ENCODE measurements at regions not wholly inside any gene's neighbourhood (a gene's known extent, or its start where the extent isn't known, plus 50 kb on each side); places are given as distances from the start of the nearest gene placed in this dataset.

DNA sequence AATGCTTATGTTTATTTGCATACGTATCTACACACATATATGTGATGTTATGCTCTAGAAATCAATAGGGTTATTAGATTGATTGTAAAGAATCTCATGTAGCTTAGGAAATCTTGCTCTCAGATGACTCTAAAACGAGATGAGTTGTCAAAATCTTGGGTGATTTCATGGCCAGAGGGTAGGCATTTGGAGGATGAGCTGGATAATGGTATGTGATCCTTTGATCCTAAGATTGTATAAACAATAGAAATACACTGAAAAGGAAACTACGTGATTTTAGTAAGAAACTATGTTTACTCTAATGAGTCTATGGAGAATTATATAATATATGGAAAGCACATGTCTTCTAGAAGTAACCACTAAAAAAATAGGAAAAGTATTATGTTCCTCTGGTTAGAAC lies 676.6 kb downstream of the NSUN3 start:
- Mint-ChIP-seq H3K27ac (no peak overlapping the region), H3K36me3 (no peaks in the 10 kb centered on the region), H3K9me3 (peaks cover 0 to 11% (median 3%) of the 10 kb centered on the region in 7 donors), H3K4me3 (no peak overlapping the region), H3K4me1 (no peaks in the 10 kb centered on the region), H3K27me3 (ENCODE audit: low read depth in 3 of 3) (no peaks in the 10 kb centered on the region)
- Histone ChIP-seq H3K27ac (ENCODE audit: low read depth in 1 of 2, low read length in 2 of 2) (no peak overlapping the region), H3K4me1 (ENCODE audit: control insufficient read depth in 1 of 2, insufficient read depth in 2 of 2, low read length in 2 of 2) (no peaks in the 10 kb centered on the region), H3K9ac (ENCODE audit: insufficient read depth, low read length, poor library complexity, severe bottlenecking) (no peak overlapping the region), H3K79me2 (ENCODE audit: insufficient read depth, low read length) (no peaks in the 10 kb centered on the region), H3K9me3 (replicated peaks in 1 of 2; ENCODE audit: control insufficient read depth in 1 of 2, insufficient read depth in 1 of 2, low read length in 2 of 2) (no peaks in the 10 kb centered on the region), H2AFZ (ENCODE audit: insufficient read depth, low read depth, low read length, poor library complexity, severe bottlenecking) (no peak overlapping the region), H4K20me1 (ENCODE audit: insufficient read depth, low read length) (no peaks in the 10 kb centered on the region), H3K36me3 (replicated peaks in 1 of 2; ENCODE audit: control insufficient read depth in 1 of 2, insufficient read depth in 2 of 2, low read length in 2 of 2) (no peaks in the 10 kb centered on the region), H3K4me2 (replicated peaks; ENCODE audit: extremely low read depth, low read length, poor library complexity, severe bottlenecking) (no peak overlapping the region), H3K27me3 (ENCODE audit: control insufficient read depth in 2 of 2, insufficient read depth in 2 of 2, low read length in 2 of 2) (no peaks in the 10 kb centered on the region), H3K4me3 (replicated peaks in 1 of 3; ENCODE audit: low read depth in 2 of 3, low read length in 3 of 3) (no peak overlapping the region)
- no peak for DNase-seq
- TF ChIP-seq, protein P1, sequence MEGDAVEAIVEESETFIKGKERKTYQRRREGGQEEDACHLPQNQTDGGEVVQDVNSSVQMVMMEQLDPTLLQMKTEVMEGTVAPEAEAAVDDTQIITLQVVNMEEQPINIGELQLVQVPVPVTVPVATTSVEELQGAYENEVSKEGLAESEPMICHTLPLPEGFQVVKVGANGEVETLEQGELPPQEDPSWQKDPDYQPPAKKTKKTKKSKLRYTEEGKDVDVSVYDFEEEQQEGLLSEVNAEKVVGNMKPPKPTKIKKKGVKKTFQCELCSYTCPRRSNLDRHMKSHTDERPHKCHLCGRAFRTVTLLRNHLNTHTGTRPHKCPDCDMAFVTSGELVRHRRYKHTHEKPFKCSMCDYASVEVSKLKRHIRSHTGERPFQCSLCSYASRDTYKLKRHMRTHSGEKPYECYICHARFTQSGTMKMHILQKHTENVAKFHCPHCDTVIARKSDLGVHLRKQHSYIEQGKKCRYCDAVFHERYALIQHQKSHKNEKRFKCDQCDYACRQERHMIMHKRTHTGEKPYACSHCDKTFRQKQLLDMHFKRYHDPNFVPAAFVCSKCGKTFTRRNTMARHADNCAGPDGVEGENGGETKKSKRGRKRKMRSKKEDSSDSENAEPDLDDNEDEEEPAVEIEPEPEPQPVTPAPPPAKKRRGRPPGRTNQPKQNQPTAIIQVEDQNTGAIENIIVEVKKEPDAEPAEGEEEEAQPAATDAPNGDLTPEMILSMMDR (IDR thresholded peaks at IDR 0.05) = no peak
- WGBS (ENCODE audit: insufficient coverage) = 88% methylated on average over 1 of the region's 3 CpGs
- intact Hi-C loops (cut with micrococcal nuclease) = no loop called here

GRCh38 chr3:94758751-94759150 lies 695.9 kb downstream of the NSUN3 start:
- no peak overlapping the region for H3K9ac ChIP-seq (ENCODE audit: insufficient read depth, low read length, poor library complexity, severe bottlenecking)
- no peak overlapping the region for H3K4me3 Mint-ChIP-seq
- 65% methylated on average over 3 of the region's 5 CpGs for WGBS (ENCODE audit: insufficient coverage)

More at GRCh38 chr3:94758751-94759150, 695.9 kb downstream of the NSUN3 start:
- no peaks in the 10 kb centered on the region for H3K79me2 ChIP-seq (ENCODE audit: insufficient read depth, low read length)
- no peak overlapping the region for H3K27ac Mint-ChIP-seq
- H3K36me3 ChIP-seq (replicated peaks in 1 of 2; ENCODE audit: control insufficient read depth in 1 of 2, insufficient read depth in 2 of 2, low read length in 2 of 2) = no peaks in the 10 kb centered on the region
- intact Hi-C loops (cut with micrococcal nuclease) = no loop called here
- H3K9me3 ChIP-seq (replicated peaks in 1 of 2; ENCODE audit: control insufficient read depth in 1 of 2, insufficient read depth in 1 of 2, low read length in 2 of 2) = no peaks in the 10 kb centered on the region
- H3K4me1 Mint-ChIP-seq = no peaks in the 10 kb centered on the region
- H3K9me3 Mint-ChIP-seq = peaks cover 0 to 4% (median 0%) of the 10 kb centered on the region in 7 donors
- H4K20me1 ChIP-seq (ENCODE audit: insufficient read depth, low read length) = no peaks in the 10 kb centered on the region
- DNase-seq = no peak
- no peak overlapping the region for H3K4me2 ChIP-seq (replicated peaks; ENCODE audit: extremely low read depth, low read length, poor library complexity, severe bottlenecking)
- H3K36me3 Mint-ChIP-seq = no peaks in the 10 kb centered on the region
- no peak overlapping the region for H3K4me3 ChIP-seq (replicated peaks in 1 of 3; ENCODE audit: low read depth in 2 of 3, low read length in 3 of 3)
- TF ChIP-seq, protein P1 (IDR thresholded peaks at IDR 0.05) = no peak
- H3K27ac ChIP-seq (ENCODE audit: low read depth in 1 of 2, low read length in 2 of 2) = no peak overlapping the region
- H3K4me1 ChIP-seq (ENCODE audit: control insufficient read depth in 1 of 2, insufficient read depth in 2 of 2, low read length in 2 of 2) = no peaks in the 10 kb centered on the region
- H2AFZ ChIP-seq (ENCODE audit: insufficient read depth, low read depth, low read length, poor library complexity, severe bottlenecking) = no peak overlapping the region
- H3K27me3 ChIP-seq (ENCODE audit: control insufficient read depth in 2 of 2, insufficient read depth in 2 of 2, low read length in 2 of 2) = no peaks in the 10 kb centered on the region
- H3K27me3 Mint-ChIP-seq (ENCODE audit: low read depth in 3 of 3) = no peaks in the 10 kb centered on the region

Measured in CD14-positive monocyte (primary cell).